Natural killer cell (primary cell): ENCODE measurements at regions not wholly inside any gene's neighbourhood (a gene's known extent, or its start where the extent isn't known, plus 50 kb on each side); places are given as distances from the start of the nearest gene placed in this dataset.

Source experiments
- ATAC-seq, 3 donors: fragments of 150-1000 bp in 2 of 3; fragments of 200-7000 bp in 1 of 3; cut with Tn5 transposase; 1 replicate in 1 of 3; 2 replicates in 2 of 3; pipeline ENCODE4 v1.10.0; 2021; ENCODE audit warnings: mild to moderate bottlenecking in 2 of 3, moderate library complexity in 2 of 3
- DNase-seq, 2 donors: peaks; one replicate each; pipeline versions ENCODE4 v3.0.0 to v3.0.0-alpha.2; 2013 to 2021; ENCODE audit warnings: mixed read lengths in 1 of 2
- H3K27ac ChIP-seq: one replicate; pipeline ENCODE4 v1.5.1; 2013; ENCODE audit warnings: mild to moderate bottlenecking, low read length
- H3K27me3 ChIP-seq: one replicate; pipeline ENCODE4 v1.6.1; 2013; ENCODE audit warnings: low read length; ENCODE audit not compliant: control insufficient read depth, insufficient read depth
- H3K36me3 ChIP-seq: one replicate; pipeline ENCODE4 v1.6.1; 2013; ENCODE audit warnings: low read length; ENCODE audit not compliant: control insufficient read depth, insufficient read depth
- H3K4me1 ChIP-seq: one replicate; pipeline ENCODE4 v1.6.1; 2013; ENCODE audit warnings: low read length; ENCODE audit not compliant: control insufficient read depth, insufficient read depth
- H3K4me3 ChIP-seq: one replicate; pipeline ENCODE4 v1.5.1; 2013; ENCODE audit warnings: low read length
- H3K9me3 ChIP-seq: one replicate; pipeline ENCODE4 v1.6.1; 2013; ENCODE audit warnings: low read length; ENCODE audit not compliant: control insufficient read depth, insufficient read depth
- H3K27ac Mint-ChIP-seq, 2 donors: one replicate each; pipeline ENCODE4 v1.8.0; 2022; ENCODE audit warnings: mild to moderate bottlenecking in 2 of 2, mixed read lengths in 2 of 2, moderate library complexity in 1 of 2
- H3K27me3 Mint-ChIP-seq, 2 donors: one replicate each; pipeline ENCODE4 v1.8.0; 2022; ENCODE audit warnings: low read depth in 2 of 2, mixed read lengths in 2 of 2
- H3K36me3 Mint-ChIP-seq: one replicate; pipeline ENCODE4 v1.8.0; 2022; ENCODE audit warnings: mixed read lengths
- H3K4me1 Mint-ChIP-seq, 2 donors: one replicate each; pipeline ENCODE4 v1.8.0; 2022; ENCODE audit warnings: mixed read lengths in 2 of 2
- H3K4me3 Mint-ChIP-seq: one replicate; pipeline ENCODE4 v1.8.0; 2022; ENCODE audit warnings: mild to moderate bottlenecking, moderate library complexity, mixed read lengths
- H3K9me3 Mint-ChIP-seq, 2 donors: one replicate each; pipeline ENCODE4 v1.8.0; 2022; ENCODE audit warnings: mixed read lengths in 2 of 2
- WGBS: methylation state at CpG from one replicate; pipeline ENCODE4 v1.1.7; 2013; ENCODE audit warnings: missing lambda C conversion rate; ENCODE audit not compliant: insufficient coverage; 5-methylcytosine and 5-hydroxymethylcytosine counted together
- intact Hi-C: fragments of 100-400 bp; cut with micrococcal nuclease; formaldehyde crosslinking; loops from one replicate; pipeline ENCODE4 v1.14.2; 2022
- TF ChIP-seq, protein P1 (sequence below): fragments of 200-600 bp; IDR thresholded peaks from one replicate; pipeline ENCODE4 v1.8.0; 2022; ENCODE audit warnings: antibody characterized with exemption

DNA sequence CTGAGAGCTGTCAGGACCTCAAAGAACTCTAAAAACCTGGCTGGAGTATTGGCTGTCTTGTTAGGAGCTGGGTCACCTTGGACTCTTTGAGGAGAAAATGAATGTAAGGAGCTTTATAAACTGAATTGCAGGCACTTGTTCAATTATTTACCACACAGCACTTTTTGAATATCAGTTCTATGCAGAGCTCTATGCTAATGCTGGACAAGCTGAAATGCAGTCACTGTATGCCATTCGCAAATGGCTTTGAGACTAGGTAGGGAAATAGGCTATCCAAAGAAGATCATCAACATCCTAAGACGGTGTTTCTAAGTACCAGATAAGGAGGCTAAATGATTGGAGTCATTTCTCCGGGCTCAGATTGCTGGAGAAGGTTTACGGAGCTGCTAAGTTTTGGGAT, 333.5 kb downstream of the SIPA1L2 start:
- no peak overlapping the region for H3K4me3 ChIP-seq
- no peak overlapping the region for H3K27ac ChIP-seq
- H3K9me3 ChIP-seq = no peaks in the 10 kb centered on the region
- ATAC-seq (no peak), DNase-seq (no peak)
- intact Hi-C loops = no loop called here
- H3K36me3 Mint-ChIP-seq = no peaks in the 10 kb centered on the region
- H3K4me3 Mint-ChIP-seq = no peak overlapping the region
- no peak overlapping the region for H3K27ac Mint-ChIP-seq
- peaks cover 11 to 58% of the 10 kb centered on the region in 2 donors for H3K27me3 Mint-ChIP-seq
- H3K4me1 ChIP-seq = no peaks in the 10 kb centered on the region
- no peaks in the 10 kb centered on the region for H3K27me3 ChIP-seq
- TF ChIP-seq, protein P1, sequence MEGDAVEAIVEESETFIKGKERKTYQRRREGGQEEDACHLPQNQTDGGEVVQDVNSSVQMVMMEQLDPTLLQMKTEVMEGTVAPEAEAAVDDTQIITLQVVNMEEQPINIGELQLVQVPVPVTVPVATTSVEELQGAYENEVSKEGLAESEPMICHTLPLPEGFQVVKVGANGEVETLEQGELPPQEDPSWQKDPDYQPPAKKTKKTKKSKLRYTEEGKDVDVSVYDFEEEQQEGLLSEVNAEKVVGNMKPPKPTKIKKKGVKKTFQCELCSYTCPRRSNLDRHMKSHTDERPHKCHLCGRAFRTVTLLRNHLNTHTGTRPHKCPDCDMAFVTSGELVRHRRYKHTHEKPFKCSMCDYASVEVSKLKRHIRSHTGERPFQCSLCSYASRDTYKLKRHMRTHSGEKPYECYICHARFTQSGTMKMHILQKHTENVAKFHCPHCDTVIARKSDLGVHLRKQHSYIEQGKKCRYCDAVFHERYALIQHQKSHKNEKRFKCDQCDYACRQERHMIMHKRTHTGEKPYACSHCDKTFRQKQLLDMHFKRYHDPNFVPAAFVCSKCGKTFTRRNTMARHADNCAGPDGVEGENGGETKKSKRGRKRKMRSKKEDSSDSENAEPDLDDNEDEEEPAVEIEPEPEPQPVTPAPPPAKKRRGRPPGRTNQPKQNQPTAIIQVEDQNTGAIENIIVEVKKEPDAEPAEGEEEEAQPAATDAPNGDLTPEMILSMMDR = no peak
- H3K4me1 Mint-ChIP-seq = no peaks in the 10 kb centered on the region
- H3K36me3 ChIP-seq = no peaks in the 10 kb centered on the region
- H3K9me3 Mint-ChIP-seq = no peaks in the 10 kb centered on the region
- WGBS = 95% methylated on average over 4 of the region's 4 CpGs

DNA sequence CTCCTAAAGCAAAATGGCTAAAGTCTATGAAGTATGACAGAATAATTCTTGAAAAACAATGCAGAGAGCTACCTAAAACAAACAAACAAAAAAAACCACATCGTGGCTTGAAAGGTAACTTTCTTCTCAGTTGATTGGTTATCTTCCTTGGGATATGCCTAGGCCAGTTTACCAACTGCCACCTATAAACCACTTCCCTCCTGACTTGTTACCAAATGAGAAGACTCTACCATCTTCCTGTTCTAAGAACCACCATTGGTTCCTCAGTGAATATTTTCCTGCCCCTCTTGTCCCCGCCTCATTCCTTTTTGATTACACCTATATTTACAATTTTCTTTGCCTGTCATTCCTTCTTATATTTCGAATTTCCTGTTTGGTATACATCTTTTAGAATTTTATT, 336.6 kb downstream of the SIPA1L2 start:
- Mint-ChIP-seq H3K9me3 (no peaks in the 10 kb centered on the region), H3K27me3 (peaks cover 15 to 56% of the 10 kb centered on the region in 2 donors), H3K27ac (no peak overlapping the region), H3K36me3 (no peaks in the 10 kb centered on the region), H3K4me3 (no peak overlapping the region), H3K4me1 (no peaks in the 10 kb centered on the region)
- DNase-seq (no peak), ATAC-seq (no peak)
- TF ChIP-seq, protein P1 = no peak
- Histone ChIP-seq H3K27me3 (no peaks in the 10 kb centered on the region), H3K4me1 (no peaks in the 10 kb centered on the region), H3K36me3 (no peaks in the 10 kb centered on the region), H3K27ac (no peak overlapping the region), H3K4me3 (no peak overlapping the region), H3K9me3 (no peaks in the 10 kb centered on the region)
- intact Hi-C loops = no loop called here
- 83% methylated on average over 2 of the region's 3 CpGs for WGBS

DNA sequence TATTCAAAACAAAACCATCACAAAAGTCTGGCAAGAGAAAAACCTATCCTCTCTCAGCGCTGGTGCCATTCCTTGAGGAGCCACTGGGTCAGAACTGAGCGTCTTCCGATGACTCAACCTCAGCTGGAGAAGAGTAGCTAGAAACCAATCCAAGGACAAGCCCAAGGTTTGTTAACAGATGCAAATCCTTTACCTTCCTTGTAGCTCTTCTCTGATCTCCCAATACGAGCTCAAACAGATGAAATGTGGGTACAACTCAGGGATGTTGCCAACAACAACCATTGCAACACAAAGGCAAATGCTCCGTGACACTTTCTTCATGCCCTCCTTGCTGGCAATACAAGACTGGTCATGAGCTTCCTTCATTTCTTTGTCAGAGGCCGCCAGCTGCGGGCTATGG, 337.1 kb downstream of the SIPA1L2 start:
- Mint-ChIP-seq H3K27me3 (peaks cover 14 to 56% of the 10 kb centered on the region in 2 donors), H3K9me3 (no peaks in the 10 kb centered on the region), H3K4me1 (no peaks in the 10 kb centered on the region), H3K36me3 (no peaks in the 10 kb centered on the region), H3K4me3 (no peak overlapping the region), H3K27ac (no peak overlapping the region)
- H3K27ac ChIP-seq = no peak overlapping the region
- DNase-seq = no peak
- intact Hi-C loops = no loop called here
- H3K4me3 ChIP-seq = no peak overlapping the region
- H3K27me3 ChIP-seq = no peaks in the 10 kb centered on the region
- H3K4me1 ChIP-seq = no peaks in the 10 kb centered on the region
- no peaks in the 10 kb centered on the region for H3K9me3 ChIP-seq
- ATAC-seq = no peak
- H3K36me3 ChIP-seq = no peaks in the 10 kb centered on the region
- 93% methylated on average over 7 of the region's 7 CpGs for WGBS
- TF ChIP-seq, protein P1 = no peak

DNA sequence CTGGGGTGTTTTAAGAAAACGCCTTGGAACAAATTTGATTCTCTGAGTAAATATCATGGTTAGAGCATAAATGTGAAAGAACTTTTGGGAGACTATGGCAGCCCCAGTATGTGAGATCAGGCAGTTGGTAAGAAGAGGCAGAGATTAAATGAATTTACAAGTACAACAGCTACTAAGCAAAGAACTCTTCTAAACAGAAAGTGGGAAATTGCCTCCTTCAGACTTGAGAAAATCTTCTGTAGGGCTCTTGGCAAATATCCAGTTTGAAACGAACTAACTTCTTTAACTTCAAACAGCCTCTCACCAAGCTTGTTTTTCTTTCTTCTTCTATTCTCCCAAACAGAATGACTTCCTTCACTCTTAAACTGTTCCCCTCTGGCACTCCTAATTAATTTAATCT, 337.7 kb downstream of the SIPA1L2 start:
- intact Hi-C loops = no loop called here
- H3K27ac ChIP-seq = no peak overlapping the region
- TF ChIP-seq, protein P1 = no peak
- Mint-ChIP-seq H3K4me3 (no peak overlapping the region), H3K36me3 (no peaks in the 10 kb centered on the region), H3K9me3 (no peaks in the 10 kb centered on the region), H3K27me3 (peaks cover 14 to 52% of the 10 kb centered on the region in 2 donors), H3K4me1 (no peaks in the 10 kb centered on the region), H3K27ac (no peak overlapping the region)
- H3K36me3 ChIP-seq = no peaks in the 10 kb centered on the region
- ATAC-seq (no peak), DNase-seq (no peak)
- WGBS = 4% methylated on average over 1 of the region's 2 CpGs
- no peaks in the 10 kb centered on the region for H3K4me1 ChIP-seq
- no peaks in the 10 kb centered on the region for H3K9me3 ChIP-seq
- H3K4me3 ChIP-seq = no peak overlapping the region
- H3K27me3 ChIP-seq = no peaks in the 10 kb centered on the region
